ENCODE measurements at regions not wholly inside any gene's neighbourhood (a gene's known extent, or its start where the extent isn't known, plus 50 kb on each side); places are given as distances from the start of the nearest gene placed in this dataset.
"Not testable (repeated sequence)": the region's sequence is repeated elsewhere in the genome, so short reads cannot be mapped to it uniquely, and the experiment has no call there.

- DNase-seq = no peak
These were observed 75.3 kb upstream of the SYT10 start for GRCh38 chr12:33514893-33515292.

- no peak for DNase-seq
These were observed 79.9 kb upstream of the SYT10 start for GRCh38 chr12:33519566-33519965.

- DNase-seq = not testable (repeated sequence)
These were observed 81.1 kb upstream of the SYT10 start for GRCh38 chr12:33520505-33521302.

GRCh38 chr12:33529031-33529430 lies 89.4 kb upstream of the SYT10 start:
- no peak for DNase-seq

GRCh38 chr12:33529810-33530209 lies 90.2 kb upstream of the SYT10 start:
- DNase-seq = no peak

- no peak for DNase-seq
These were observed 91.6 kb upstream of the SYT10 start for GRCh38 chr12:33531261-33531660.

GRCh38 chr12:33533527-33533926 lies 93.9 kb upstream of the SYT10 start:
- DNase-seq = no peak

GRCh38 chr12:33536431-33536830 lies 96.8 kb upstream of the SYT10 start:
- no peak for DNase-seq

GRCh38 chr12:33546004-33546403 lies 106.4 kb upstream of the SYT10 start:
- no peak for DNase-seq

- DNase-seq = no peak
These were observed 107.5 kb upstream of the SYT10 start for GRCh38 chr12:33547084-33547483.

GRCh38 chr12:33550214-33550613 lies 110.6 kb upstream of the SYT10 start:
- not testable (repeated sequence) for DNase-seq

- no peak for DNase-seq
These were observed 111.4 kb upstream of the SYT10 start for GRCh38 chr12:33551006-33551405.

- no peak for DNase-seq
These were observed 115.5 kb upstream of the SYT10 start for GRCh38 chr12:33555128-33555527.

GRCh38 chr12:33560653-33561208 lies 121.1 kb upstream of the SYT10 start:
- DNase-seq = no peak

GRCh38 chr12:33562401-33562800 lies 122.8 kb upstream of the SYT10 start:
- no peak for DNase-seq

- no peak for DNase-seq
These were observed 126.8 kb upstream of the SYT10 start for GRCh38 chr12:33566403-33566802.

GRCh38 chr12:33575346-33575745 lies 135.7 kb upstream of the SYT10 start:
- no peak for DNase-seq

GRCh38 chr12:33581613-33582122 lies 142.0 kb upstream of the SYT10 start:
- no peak for DNase-seq

GRCh38 chr12:33586576-33586975 lies 147.0 kb upstream of the SYT10 start:
- DNase-seq = no peak

GRCh38 chr12:33587354-33587753 lies 147.7 kb upstream of the SYT10 start:
- no peak for DNase-seq

- no peak for DNase-seq
These were observed 148.4 kb upstream of the SYT10 start for GRCh38 chr12:33587784-33588712.

GRCh38 chr12:33588725-33589405 lies 149.2 kb upstream of the SYT10 start:
- DNase-seq = no peak
